Endothelial cell of umbilical vein (primary cell): ENCODE measurements at regions not wholly inside any gene's neighbourhood (a gene's known extent, or its start where the extent isn't known, plus 50 kb on each side); places are given as distances from the start of the nearest gene placed in this dataset.

Source experiments
- BruUV-seq: library from RNA; stranded (reverse); fragments of 400-500 nt; replicated peaks from 2 replicates; lab custom pipeline; 2021; lab: Mats Ljungman, UMichigan
- CTCF ChIA-PET: fragments of 300-600, 350-600 bp; sonication (Branson Sonifier 250); formaldehyde crosslinking; loops from one replicate; lab custom pipeline; 2021; ENCODE audit warnings: antibody characterized with exemption, inconsistent platforms; lab: Charles Lee
- POLR2A ChIA-PET: fragments of 300-600, 350-600 bp; sonication (Branson Sonifier 250); formaldehyde crosslinking; loops from one replicate; lab custom pipeline; 2021; ENCODE audit warnings: antibody characterized with exemption, inconsistent platforms; lab: Charles Lee
- DNase-seq: peaks from one replicate; pipeline ENCODE4 v3.0.0-alpha.2; 2011; ENCODE audit warnings: low read depth, low spot score
- FAIRE-seq: peaks from 2 replicates; lab custom pipeline; 2011; peaks lifted over from hg19 to GRCh38; lab: Jason Lieb, UNC
- H2AFZ ChIP-seq: 2 replicates; pipeline ENCODE4 v1.6.0; 2012; ENCODE audit warnings: low read depth, low read length, control low read depth, inconsistent platforms
- H3K27ac ChIP-seq: 2 replicates; pipeline ENCODE4 v1.5.1; 2011; ENCODE audit warnings: low read depth, mild to moderate bottlenecking, control low read depth, low read length, moderate library complexity; ENCODE audit not compliant: insufficient read depth
- H3K27me3 ChIP-seq, 2 experiments: 2 replicates each; pipeline versions ENCODE4 v1.6.0 to v1.6.1; 2011; ENCODE audit warnings: low read length in 2 of 2, mixed read lengths in 1 of 2; ENCODE audit not compliant: control insufficient read depth in 2 of 2, insufficient read depth in 2 of 2
- H3K36me3 ChIP-seq, 2 experiments: 2 replicates in 1 of 2; 3 replicates in 1 of 2; pipeline ENCODE4 v1.5.1; 2011; ENCODE audit warnings: low read length in 2 of 2, mild to moderate bottlenecking in 1 of 2, moderate library complexity in 1 of 2; ENCODE audit not compliant: control insufficient read depth in 2 of 2, insufficient read depth in 2 of 2; ENCODE audit errors: extremely low read depth in 1 of 2
- H3K4me1 ChIP-seq: 3 replicates; pipeline ENCODE4 v1.5.1; 2011; ENCODE audit warnings: mild to moderate bottlenecking, low read length; ENCODE audit not compliant: control insufficient read depth, insufficient read depth; ENCODE audit errors: extremely low read depth
- H3K4me2 ChIP-seq: 2 replicates; pipeline ENCODE4 v1.6.1; 2011; ENCODE audit warnings: low read length, control low read depth, mixed read lengths; ENCODE audit not compliant: insufficient read depth
- H3K4me3 ChIP-seq, 3 experiments: fragments of 200-600 bp in 1 of 3; sonication (generic), shearing (Covaris generic) in 1 of 3; replicated peaks in 1 of 3; 2 replicates each; pipeline ENCODE4 v1.5.1; 2011 to 2016; ENCODE audit warnings: control low read depth in 3 of 3, low read length in 3 of 3, mild to moderate bottlenecking in 2 of 3, inconsistent platforms in 1 of 3, low read depth in 1 of 3, moderate library complexity in 1 of 3; ENCODE audit not compliant: insufficient read depth in 1 of 3
- H3K79me2 ChIP-seq: 2 replicates; pipeline ENCODE4 v1.6.0; 2012; ENCODE audit warnings: low read length, inconsistent platforms; ENCODE audit not compliant: control insufficient read depth, insufficient read depth
- H3K9ac ChIP-seq: replicated peaks from 2 replicates; pipeline ENCODE3; 2011; ENCODE audit warnings: low read length, control low read depth; ENCODE audit not compliant: insufficient read depth; ENCODE audit errors: extremely low read depth
- H3K9me1 ChIP-seq: replicated peaks from 3 replicates; pipeline ENCODE4 v1.6.0; 2011; ENCODE audit warnings: mild to moderate bottlenecking, low read length; ENCODE audit not compliant: control insufficient read depth, insufficient read depth; ENCODE audit errors: extremely low read depth
- H3K9me3 ChIP-seq: replicated peaks from 2 replicates; pipeline ENCODE4 v1.5.1; 2012; ENCODE audit warnings: low read length, inconsistent platforms; ENCODE audit not compliant: control insufficient read depth, insufficient read depth
- H4K20me1 ChIP-seq: replicated peaks from 2 replicates; pipeline ENCODE3; 2011; ENCODE audit warnings: mild to moderate bottlenecking, low read length; ENCODE audit not compliant: control insufficient read depth, insufficient read depth; ENCODE audit errors: extremely low read depth
- CTCF ChIP-seq, 2 donors: IDR thresholded peaks; 1 replicate in 1 of 2; 2 replicates in 1 of 2; pipeline ENCODE4 v1.5.1; 2011; ENCODE audit warnings: low read length in 2 of 2, mild to moderate bottlenecking in 2 of 2, moderate library complexity in 2 of 2, control low read depth in 1 of 2, inconsistent platforms in 1 of 2, low read depth in 1 of 2; ENCODE audit not compliant: insufficient read depth in 1 of 2; ENCODE audit errors: extremely low read depth in 1 of 2
- EZH2 ChIP-seq: IDR thresholded peaks from 2 replicates; pipeline ENCODE4 v1.6.1; 2012; ENCODE audit warnings: borderline replicate concordance, low read depth, mild to moderate bottlenecking, moderate library complexity, low read length, inconsistent platforms; ENCODE audit not compliant: severe bottlenecking
- FOS ChIP-seq: IDR thresholded peaks from 2 replicates; pipeline ENCODE4 v1.6.1; 2011; ENCODE audit warnings: mild to moderate bottlenecking, low read length, moderate library complexity, borderline replicate concordance; ENCODE audit not compliant: insufficient read depth
- GATA2 ChIP-seq: IDR thresholded peaks from 2 replicates; pipeline ENCODE4 v1.7.0; 2011; ENCODE audit warnings: low read depth, mild to moderate bottlenecking, moderate library complexity, mixed read lengths, low read length; ENCODE audit not compliant: insufficient read length, insufficient read depth
- JUN ChIP-seq: IDR thresholded peaks from 2 replicates; pipeline ENCODE4 v1.6.1; 2011; ENCODE audit warnings: borderline replicate concordance, low read depth; ENCODE audit not compliant: insufficient read length, insufficient read depth
- MAX ChIP-seq: IDR thresholded peaks from 2 replicates; pipeline ENCODE4 v1.6.1; 2011; ENCODE audit not compliant: insufficient read depth, insufficient read length
- MYC ChIP-seq: IDR thresholded peaks from one replicate; pipeline ENCODE4 v1.6.1; 2011; ENCODE audit warnings: mild to moderate bottlenecking, low read depth, low read length
- POLR2A ChIP-seq: IDR thresholded peaks from 2 replicates; pipeline ENCODE4 v1.6.1; 2012; ENCODE audit warnings: low read depth, mild to moderate bottlenecking, control low read depth, low read length
- POLR2AphosphoS5 ChIP-seq: IDR thresholded peaks from 2 replicates; pipeline ENCODE4 v1.6.1; 2012; ENCODE audit warnings: low read depth, mild to moderate bottlenecking, control low read depth, low read length, moderate library complexity; ENCODE audit not compliant: insufficient read depth
- dilution Hi-C: fragments of 300-500 bp; cut with MboI; formaldehyde crosslinking; loops from one replicate; pipeline ENCODE4 v1.15.0; 2019; ENCODE audit warnings: low sequenced_read_pairs; ENCODE audit not compliant: extremely low pct_ligation_motif_present
- intact Hi-C: fragments of 100-400 bp; cut with micrococcal nuclease; formaldehyde crosslinking; loops from one replicate; pipeline ENCODE4 v1.10.0; 2022

DNA sequence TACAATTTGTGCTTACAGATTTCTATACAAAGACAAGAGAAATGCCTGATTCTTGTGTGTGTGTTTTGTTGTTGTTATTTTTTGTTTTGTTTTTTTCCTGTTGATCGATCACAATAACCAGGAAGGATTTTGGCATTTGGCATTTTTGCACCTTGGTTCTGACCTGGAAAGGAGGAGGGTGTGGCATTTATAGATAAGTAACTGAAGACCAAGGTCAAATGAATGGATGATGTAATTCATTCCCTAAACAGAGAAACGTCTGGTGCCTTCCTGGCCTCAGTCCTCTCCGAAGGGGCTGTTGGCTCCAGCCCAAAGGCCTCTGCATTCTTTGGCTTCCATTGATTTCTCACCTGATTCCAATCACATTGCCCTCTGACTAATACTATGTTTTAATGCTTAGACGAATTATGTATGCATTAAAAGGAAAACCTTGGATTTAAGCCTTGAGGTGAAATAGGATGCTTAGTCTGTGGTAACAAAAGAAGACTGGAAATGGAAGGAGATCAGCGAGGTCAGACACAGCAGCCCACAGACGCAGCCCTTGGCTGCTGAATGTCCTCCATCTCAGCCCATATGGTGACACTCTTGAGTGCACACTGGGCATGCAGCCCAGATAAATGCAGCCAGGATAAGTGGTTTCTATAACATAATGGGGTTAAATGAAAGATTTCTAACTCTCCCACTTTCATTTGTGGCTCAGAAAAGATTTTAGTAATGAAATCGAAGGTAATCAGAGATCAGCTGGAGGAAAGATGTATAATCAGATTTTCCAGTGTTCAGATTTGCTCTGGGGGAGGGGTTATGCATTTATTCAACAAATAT lies 60.5 kb upstream of the TRIM2 start:
- Histone ChIP-seq H3K4me2 (peak overlapping the region; percentile 28), H3K36me3 (no peaks in the 10 kb centered on the region), H4K20me1 (no peaks in the 10 kb centered on the region), H3K27ac (no peak overlapping the region), H2AFZ (no peak overlapping the region), H3K27me3 (no peaks in the 10 kb centered on the region), H3K4me1 (peaks cover 14% of the 10 kb centered on the region), H3K9ac (no peak overlapping the region), H3K9me3 (no peaks in the 10 kb centered on the region), H3K79me2 (no peaks in the 10 kb centered on the region), H3K9me1 (no peaks in the 10 kb centered on the region), H3K4me3 (peak overlapping the region in 1 of 3 experiments; percentile 10)
- FAIRE-seq (no peak), DNase-seq (peak; percentile 54)
- dilution Hi-C loops (no loop called here), intact Hi-C loops (loop anchor here (1.0 to 2.0 kb wide), 9 partner anchors 63 to 607 kb away; no protein-coding TSS in a partner anchor)
- ChIA-PET CTCF (interaction anchor here (0.6 to 2.0 kb wide), 50 partner anchors 7 to 608 kb away, joined by 3 to 69 read pairs (median 6); partner anchors contain the start of genes MND1 and TRIM2), POLR2A (no interaction called here)
- no TSS peak for BruUV-seq
- TF ChIP-seq MYC = no peak
- TF ChIP-seq MAX = no peak
- TF ChIP-seq JUN = peak; percentile 20
- TF ChIP-seq GATA2 = peak; percentile 37
- TF ChIP-seq FOS = no peak
- no peak for TF ChIP-seq EZH2

GRCh38 chr4:153146031-153146430 lies 58.2 kb upstream of the TRIM2 start:
- no peak overlapping the region for H3K9ac ChIP-seq
- H3K4me1 ChIP-seq = peaks cover 14% of the 10 kb centered on the region
- H3K9me1 ChIP-seq = no peaks in the 10 kb centered on the region
- H3K4me3 ChIP-seq = no peak overlapping the region
- no peaks in the 10 kb centered on the region for H3K36me3 ChIP-seq
- no peak for FAIRE-seq
- DNase-seq = no peak
- H3K79me2 ChIP-seq = no peaks in the 10 kb centered on the region
- intact Hi-C loops = no loop called here
- no peaks in the 10 kb centered on the region for H4K20me1 ChIP-seq
- no peaks in the 10 kb centered on the region for H3K27me3 ChIP-seq
- dilution Hi-C loops = no loop called here
- POLR2A ChIA-PET = no interaction called here
- TF ChIP-seq EZH2 (no peak), GATA2 (no peak), POLR2A (no peak), JUN (no peak), MAX (no peak), MYC (no peak), POLR2AphosphoS5 (no peak), FOS (no peak), CTCF (IDR thresholded peaks at IDR 0.05; ENCODE audit: extremely low read depth in 1 of 2, insufficient read depth in 1 of 2, low read depth in 1 of 2, low read length in 2 of 2) (no peak)
- BruUV-seq = no TSS peak
- H2AFZ ChIP-seq = no peak overlapping the region
- CTCF ChIA-PET = interaction anchor here (1.6 to 2.2 kb wide), 4 partner anchors 45 to 428 kb away, joined by 3 to 10 read pairs (median 5); no protein-coding TSS in a partner anchor
- no peak overlapping the region for H3K4me2 ChIP-seq
- no peaks in the 10 kb centered on the region for H3K9me3 ChIP-seq
- no peak overlapping the region for H3K27ac ChIP-seq
